ENCODE measurements at regions not wholly inside any gene's neighbourhood (a gene's known extent, or its start where the extent isn't known, plus 50 kb on each side); places are given as distances from the start of the nearest gene placed in this dataset.

- no peak for DNase-seq (ENCODE audit: low spot score in 2 of 2)
- FAIRE-seq, result no peak
Observed at GRCh38 chr2:104262714-104263113, 591.2 kb upstream of the POU3F3 start.

GRCh38 chr2:104279646-104280045 is 574.3 kb upstream of the POU3F3 start:
- FAIRE-seq, result no peak
- no peak for DNase-seq (ENCODE audit: low spot score in 2 of 2)

- no peak for DNase-seq (ENCODE audit: low spot score in 2 of 2)
- FAIRE-seq, result no peak
Observed at GRCh38 chr2:104280216-104280615, 573.7 kb upstream of the POU3F3 start.

GRCh38 chr2:104286841-104287240 is 567.1 kb upstream of the POU3F3 start:
- FAIRE-seq, result no peak
- DNase-seq (ENCODE audit: low spot score in 2 of 2), result no peak

- DNase-seq (ENCODE audit: low spot score in 2 of 2) (no peak), FAIRE-seq (no peak)
Observed at GRCh38 chr2:104289651-104290565, 564.0 kb upstream of the POU3F3 start.

- FAIRE-seq, result no peak
- DNase-seq (ENCODE audit: low spot score in 2 of 2), result no peak
Observed at GRCh38 chr2:104290566-104290891, 563.4 kb upstream of the POU3F3 start.

GRCh38 chr2:104312684-104313083 is 541.2 kb upstream of the POU3F3 start:
- no peak for FAIRE-seq
- no peak for DNase-seq (ENCODE audit: low spot score in 2 of 2)

- FAIRE-seq, result no peak
- no peak for DNase-seq (ENCODE audit: low spot score in 2 of 2)
Observed at GRCh38 chr2:104318001-104318665, 535.8 kb upstream of the POU3F3 start.

GRCh38 chr2:104321116-104321795 is 532.7 kb upstream of the POU3F3 start:
- FAIRE-seq (no peak), DNase-seq (ENCODE audit: low spot score in 2 of 2) (no peak)

GRCh38 chr2:104321796-104322349 is 532.0 kb upstream of the POU3F3 start:
- DNase-seq (ENCODE audit: low spot score in 2 of 2) (no peak), FAIRE-seq (no peak)

- FAIRE-seq (no peak), DNase-seq (ENCODE audit: low spot score in 2 of 2) (no peak)
Observed at GRCh38 chr2:104332731-104333130, 521.2 kb upstream of the POU3F3 start.

- FAIRE-seq (no peak), DNase-seq (ENCODE audit: low spot score in 2 of 2) (no peak)
Observed at GRCh38 chr2:104337869-104338268, 516.0 kb upstream of the POU3F3 start.

- no peak for FAIRE-seq
Observed at GRCh38 chr2:104340162-104340561, 513.8 kb upstream of the POU3F3 start.

GRCh38 chr2:104340879-104341828 is 512.8 kb upstream of the POU3F3 start:
- DNase-seq (ENCODE audit: low spot score in 2 of 2) (no peak), FAIRE-seq (no peak)

More at GRCh38 chr2:104340162-104340561, 513.8 kb upstream of the POU3F3 start:
- DNase-seq (ENCODE audit: low spot score in 2 of 2), result no peak

GRCh38 chr2:104344306-104344705 is 509.6 kb upstream of the POU3F3 start:
- DNase-seq (ENCODE audit: low spot score in 2 of 2), result no peak

GRCh38 chr2:104344985-104345384 is 508.9 kb upstream of the POU3F3 start:
- no peak for FAIRE-seq
- DNase-seq (ENCODE audit: low spot score in 2 of 2), result no peak

More at GRCh38 chr2:104344306-104344705, 509.6 kb upstream of the POU3F3 start:
- no peak for FAIRE-seq

- FAIRE-seq (no peak), DNase-seq (ENCODE audit: low spot score in 2 of 2) (no peak)
Observed at GRCh38 chr2:104358122-104358521, 495.8 kb upstream of the POU3F3 start.

- FAIRE-seq, result no peak
- DNase-seq (ENCODE audit: low spot score in 2 of 2), result no peak
Observed at GRCh38 chr2:104361414-104361813, 492.5 kb upstream of the POU3F3 start.

- FAIRE-seq, result no peak
Observed at GRCh38 chr2:104368089-104368488, 485.8 kb upstream of the POU3F3 start.

More at GRCh38 chr2:104368089-104368488, 485.8 kb upstream of the POU3F3 start:
- DNase-seq (ENCODE audit: low spot score in 2 of 2), result no peak

Data from frontal cortex (tissue), 3 donors.